22Rv1 (cell line): ENCODE measurements at regions not wholly inside any gene's neighbourhood (a gene's known extent, or its start where the extent isn't known, plus 50 kb on each side); places are given as distances from the start of the nearest gene placed in this dataset.

Experiments
- H3K27ac ChIP-seq: fragments of 450-650 bp; 2 replicates; pipeline ENCODE4 v1.5.1; 2017
- CTCF ChIP-seq: fragments of 450-650 bp; IDR thresholded peaks from 2 replicates; pipeline ENCODE4 v1.5.1; 2017; ENCODE audit warnings: mild to moderate bottlenecking
- ZFX ChIP-seq: fragments of 450-650 bp; IDR thresholded peaks from 2 replicates; pipeline ENCODE4 v1.6.1; 2017; ENCODE audit warnings: antibody characterized with exemption, borderline replicate concordance

- TF ChIP-seq ZFX (no peak), CTCF (no peak)
- H3K27ac ChIP-seq = no peak overlapping the region
Measured at GRCh38 chr5:86814315-86814714, 196.6 kb downstream of the COX7C start.

GRCh38 chr5:86814907-86815306 lies 197.2 kb downstream of the COX7C start:
- no peak for TF ChIP-seq ZFX
- TF ChIP-seq CTCF = no peak
- no peak overlapping the region for H3K27ac ChIP-seq

GRCh38 chr5:86824637-86825036 lies 206.9 kb downstream of the COX7C start:
- H3K27ac ChIP-seq = no peak overlapping the region
- TF ChIP-seq CTCF = no peak
- no peak for TF ChIP-seq ZFX

GRCh38 chr5:86831128-86831527 lies 213.4 kb downstream of the COX7C start:
- no peak overlapping the region for H3K27ac ChIP-seq
- TF ChIP-seq ZFX = no peak
- no peak for TF ChIP-seq CTCF

- TF ChIP-seq ZFX (no peak), CTCF (no peak)
- no peak overlapping the region for H3K27ac ChIP-seq
Measured at GRCh38 chr5:86833868-86834267, 216.1 kb downstream of the COX7C start.

- TF ChIP-seq ZFX (no peak), CTCF (no peak)
- no peak overlapping the region for H3K27ac ChIP-seq
Measured at GRCh38 chr5:86837610-86838009, 219.9 kb downstream of the COX7C start.

- no peak overlapping the region for H3K27ac ChIP-seq
- no peak for TF ChIP-seq ZFX
- TF ChIP-seq CTCF = no peak
Measured at GRCh38 chr5:86838083-86838482, 220.3 kb downstream of the COX7C start.
